Small intestine (tissue), 7 donors: ENCODE measurements at regions not wholly inside any gene's neighbourhood (a gene's known extent, or its start where the extent isn't known, plus 50 kb on each side); places are given as distances from the start of the nearest gene placed in this dataset.

Experiments used
- DNase-seq, 2 donors: peaks; one replicate each; pipeline versions ENCODE4 v3.0.0 to v3.0.0-alpha.2; 2013
- FAIRE-seq: peaks from 2 replicates; lab custom pipeline; 2012; peaks lifted over from hg19 to GRCh38; lab: Jason Lieb, UNC
- H3K27ac ChIP-seq, 3 donors: one replicate each; pipeline ENCODE4 v1.5.1; 2013; ENCODE audit warnings: low read length in 2 of 3, mild to moderate bottlenecking in 2 of 3, control low read depth in 1 of 3, inconsistent platforms in 1 of 3, low read depth in 1 of 3, moderate library complexity in 1 of 3
- H3K27me3 ChIP-seq, 3 donors: one replicate each; pipeline ENCODE4 v1.6.1; 2013; ENCODE audit warnings: low read length in 3 of 3, inconsistent platforms in 1 of 3; ENCODE audit not compliant: control insufficient read depth in 3 of 3, insufficient read depth in 3 of 3
- H3K36me3 ChIP-seq, 3 donors: one replicate each; pipeline ENCODE4 v1.6.1; 2013; ENCODE audit warnings: low read length in 3 of 3, inconsistent platforms in 1 of 3, low read depth in 1 of 3, mild to moderate bottlenecking in 1 of 3, moderate library complexity in 1 of 3; ENCODE audit not compliant: control insufficient read depth in 3 of 3, insufficient read depth in 2 of 3
- H3K4me1 ChIP-seq, 3 donors: one replicate each; pipeline ENCODE4 v1.6.1; 2013; ENCODE audit warnings: low read length in 2 of 3, inconsistent platforms in 1 of 3, low read depth in 1 of 3, mild to moderate bottlenecking in 1 of 3, moderate library complexity in 1 of 3; ENCODE audit not compliant: control insufficient read depth in 3 of 3, insufficient read depth in 2 of 3
- H3K4me3 ChIP-seq, 3 donors: one replicate each; pipeline ENCODE4 v1.5.1; 2013; ENCODE audit warnings: low read length in 3 of 3, control low read depth in 1 of 3, inconsistent platforms in 1 of 3, low read depth in 1 of 3, mild to moderate bottlenecking in 1 of 3, moderate library complexity in 1 of 3
- H3K9me3 ChIP-seq, 2 donors: one replicate each; pipeline ENCODE4 v1.6.1; 2013; ENCODE audit warnings: low read depth in 1 of 2, low read length in 1 of 2; ENCODE audit not compliant: control insufficient read depth in 2 of 2, insufficient read depth in 1 of 2
- WGBS, 3 donors: extraction: QIAGEN DNeasy Blood & Tissue Kit; methylation state at CpG; one replicate each; pipeline ENCODE4 v1.1.7; 2013; 5-methylcytosine and 5-hydroxymethylcytosine counted together
- donor health status: healthy with polysubstance abuse.
- donor health status: control.
- donor health status: control.
- donor health status: Bipolar disorder and iron deficiency.
- donor health status: healthy.

DNA sequence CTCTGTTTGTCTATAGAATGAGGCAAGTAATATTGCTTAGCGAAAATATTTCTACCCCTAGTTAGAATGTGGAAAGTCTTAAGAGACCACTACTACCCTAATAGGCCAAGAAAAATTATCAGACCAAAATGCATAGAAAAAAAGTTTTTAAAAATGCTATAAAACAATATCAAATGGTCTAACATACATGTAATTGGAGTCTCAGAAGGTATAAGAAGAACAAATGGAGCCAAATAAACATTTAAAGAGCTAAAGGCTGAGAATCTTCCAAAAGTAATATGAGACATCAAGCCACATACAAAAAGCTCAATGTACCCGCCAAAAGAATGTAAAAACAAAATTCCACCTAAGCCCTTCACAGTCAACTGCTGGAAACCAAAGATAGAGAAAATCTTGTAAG lies 133.5 kb upstream of the GADL1 start:
- H3K4me1 ChIP-seq = no peaks in the 10 kb centered on the region
- peaks cover 0 to 15% of the 10 kb centered on the region in 2 donors for H3K9me3 ChIP-seq
- H3K27me3 ChIP-seq = no peaks in the 10 kb centered on the region
- no peaks in the 10 kb centered on the region for H3K36me3 ChIP-seq
- 87 to 94% (median 93%) methylated on average over 2 of the region's 2 CpGs for WGBS, 3 donors
- DNase-seq = no peak
- H3K27ac ChIP-seq = no peak overlapping the region
- no peak overlapping the region for H3K4me3 ChIP-seq
- no peak for FAIRE-seq

GRCh38 chr3:31028766-31029165 lies 134.3 kb upstream of the GADL1 start:
- 77 to 93% (median 78%) methylated on average over 1 of the region's 1 CpG for WGBS, 3 donors
- FAIRE-seq (no peak), DNase-seq (no peak)
- H3K27me3 ChIP-seq = no peaks in the 10 kb centered on the region
- H3K4me3 ChIP-seq = no peak overlapping the region
- H3K27ac ChIP-seq = no peak overlapping the region
- H3K36me3 ChIP-seq = no peaks in the 10 kb centered on the region
- peaks cover 0 to 15% of the 10 kb centered on the region in 2 donors for H3K9me3 ChIP-seq
- no peaks in the 10 kb centered on the region for H3K4me1 ChIP-seq

DNA sequence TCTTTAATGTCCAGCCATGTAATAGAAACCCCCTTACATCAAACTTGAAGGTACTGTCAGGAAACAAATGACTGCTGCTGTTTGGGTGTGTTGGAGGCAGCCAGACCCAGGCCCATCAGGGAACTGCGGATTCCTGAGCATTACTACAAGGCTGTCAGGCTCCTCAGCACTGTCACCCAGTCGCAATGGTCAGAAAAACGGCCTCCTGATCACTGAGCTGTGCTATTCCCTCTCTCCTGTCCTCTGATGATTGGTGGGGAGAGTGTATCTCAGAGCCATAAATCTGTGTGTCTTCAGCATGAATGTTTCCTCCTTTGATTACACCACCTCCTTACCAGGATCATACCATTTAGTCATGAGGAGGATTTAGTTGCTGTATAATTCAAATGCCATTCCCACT lies 135.2 kb upstream of the GADL1 start:
- H3K36me3 ChIP-seq = no peaks in the 10 kb centered on the region
- no peak overlapping the region for H3K4me3 ChIP-seq
- no peaks in the 10 kb centered on the region for H3K27me3 ChIP-seq
- H3K4me1 ChIP-seq = no peaks in the 10 kb centered on the region
- H3K9me3 ChIP-seq = peaks cover 0 to 15% of the 10 kb centered on the region in 2 donors
- DNase-seq (no peak), FAIRE-seq (no peak)
- H3K27ac ChIP-seq = no peak overlapping the region
- 50 to 77% (median 62%) methylated on average over 3 of the region's 3 CpGs for WGBS, 3 donors

DNA sequence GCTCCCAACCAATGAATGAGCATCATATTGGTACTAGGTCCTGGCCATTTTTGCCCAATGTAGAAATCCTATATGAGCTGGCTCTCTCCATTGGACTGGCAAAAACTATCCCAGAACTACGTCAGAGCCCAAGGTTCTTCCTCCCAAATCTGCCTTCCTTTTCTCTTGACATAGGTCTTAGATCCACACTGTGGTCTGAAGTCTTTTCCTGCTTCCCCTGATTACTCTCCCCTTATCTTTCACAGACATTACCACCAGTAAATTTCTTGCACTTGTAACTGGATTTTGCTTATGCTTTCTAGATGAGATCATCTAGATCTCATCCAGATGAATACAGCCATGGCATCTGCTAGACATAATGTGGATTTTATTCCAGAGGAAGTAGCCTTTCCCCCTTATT lies 141.2 kb upstream of the GADL1 start:
- Histone ChIP-seq H3K4me3 (no peak overlapping the region), H3K27ac (no peak overlapping the region), H3K4me1 (no peaks in the 10 kb centered on the region), H3K27me3 (no peaks in the 10 kb centered on the region), H3K9me3 (no peaks in the 10 kb centered on the region), H3K36me3 (no peaks in the 10 kb centered on the region)
- FAIRE-seq = no peak
- 77 to 80% (median 78%) methylated on average over 1 of the region's 1 CpG for WGBS, 3 donors
- DNase-seq = no peak

DNA sequence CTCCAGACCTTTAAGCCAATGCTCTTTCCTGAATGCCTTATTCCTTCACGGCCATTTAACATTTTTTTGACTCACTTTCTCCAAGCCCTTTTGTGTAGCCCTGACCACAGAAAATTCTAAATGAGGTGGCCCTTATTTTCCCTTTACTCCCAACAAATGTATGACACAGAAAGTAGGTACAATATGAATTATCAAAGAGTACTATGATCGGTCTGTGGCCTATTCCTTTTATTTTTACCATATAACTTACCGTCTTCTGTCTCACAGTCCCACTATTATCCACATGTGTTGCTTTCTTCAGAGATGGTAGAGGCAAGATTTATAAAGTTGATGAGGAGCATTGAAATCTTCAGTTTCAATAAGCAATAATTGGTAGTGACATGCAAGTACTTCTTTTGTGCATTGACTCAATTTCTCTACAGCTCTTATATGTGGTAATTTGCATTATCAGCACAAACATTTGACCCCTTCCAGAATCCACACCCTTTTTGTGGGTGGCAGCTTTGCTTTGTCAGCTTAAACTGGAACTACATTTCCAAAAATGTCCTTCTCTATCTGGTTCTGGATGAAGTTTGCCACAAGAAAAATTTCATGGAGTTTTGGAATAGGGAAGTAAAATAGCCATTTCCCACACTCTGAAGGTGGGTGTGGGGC lies 143.8 kb upstream of the GADL1 start:
- Histone ChIP-seq H3K4me1 (peaks cover 0 to 2% (median 0%) of the 10 kb centered on the region in 3 donors), H3K4me3 (no peak overlapping the region), H3K36me3 (no peaks in the 10 kb centered on the region), H3K9me3 (peaks cover 0 to 9% of the 10 kb centered on the region in 2 donors), H3K27me3 (no peaks in the 10 kb centered on the region), H3K27ac (no peak overlapping the region)
- 77 to 87% (median 84%) methylated on average over 3 of the region's 3 CpGs for WGBS, 3 donors
- no peak for DNase-seq
- FAIRE-seq = no peak

GRCh38 chr3:31039145-31039544 lies 144.7 kb upstream of the GADL1 start:
- Histone ChIP-seq H3K9me3 (peaks cover 0 to 9% of the 10 kb centered on the region in 2 donors), H3K27me3 (no peaks in the 10 kb centered on the region), H3K4me3 (no peak overlapping the region), H3K4me1 (peaks cover 0 to 2% (median 0%) of the 10 kb centered on the region in 3 donors), H3K27ac (no peak overlapping the region), H3K36me3 (no peaks in the 10 kb centered on the region)
- DNase-seq (no peak), FAIRE-seq (no peak)
- 74 to 83% (median 81%) methylated on average over 1 of the region's 1 CpG for whole genome bisulfite sequencing, 3 donors

GRCh38 chr3:31041161-31041978 lies 146.9 kb upstream of the GADL1 start:
- FAIRE-seq (no peak), DNase-seq (peak in 1 of 2 donors; percentile 54)
- Histone ChIP-seq H3K9me3 (peaks cover 0 to 9% of the 10 kb centered on the region in 2 donors), H3K4me3 (no peak overlapping the region), H3K27ac (peak overlapping the region in 1 of 3 donors; percentile 10), H3K27me3 (no peaks in the 10 kb centered on the region), H3K36me3 (no peaks in the 10 kb centered on the region), H3K4me1 (peaks cover 0 to 2% (median 0%) of the 10 kb centered on the region in 3 donors)
- WGBS, 3 donors = 39 to 63% (median 39%) methylated on average over 2 of the region's 2 CpGs

DNA sequence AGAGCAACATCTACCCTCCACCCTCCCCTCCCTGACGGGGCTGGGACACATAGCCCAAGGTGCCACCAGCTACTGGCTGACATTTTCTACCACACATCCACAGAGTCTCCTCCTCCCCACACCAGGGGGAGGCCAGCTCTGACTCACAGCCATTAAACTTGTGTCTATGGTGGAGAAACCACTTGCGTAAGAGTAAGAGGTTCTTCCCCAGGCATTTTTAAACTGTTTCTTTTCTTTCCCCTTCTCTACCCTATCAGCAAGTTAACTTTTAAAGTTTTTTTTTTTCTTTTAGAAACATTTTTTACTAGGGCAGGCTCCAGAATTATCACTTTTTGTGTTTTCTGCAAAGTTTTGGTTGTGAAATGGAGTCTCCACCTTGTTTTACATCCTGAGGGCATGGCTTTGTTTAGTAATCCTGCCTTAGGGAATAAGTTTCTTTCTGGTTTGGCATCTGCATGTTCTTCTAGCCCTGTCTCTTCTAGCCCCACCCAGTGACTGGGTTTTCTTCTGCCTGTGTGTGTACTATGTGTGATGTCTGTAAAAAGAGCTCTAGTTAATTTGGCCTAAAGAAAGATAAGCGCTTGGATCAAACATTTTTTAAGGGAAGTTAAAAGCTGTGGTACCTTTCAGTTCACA lies 148.8 kb upstream of the GADL1 start:
- Histone ChIP-seq H3K4me3 (no peak overlapping the region), H3K9me3 (peaks cover 0 to 9% of the 10 kb centered on the region in 2 donors), H3K27ac (no peak overlapping the region), H3K36me3 (no peaks in the 10 kb centered on the region), H3K27me3 (no peaks in the 10 kb centered on the region), H3K4me1 (peaks cover 0 to 2% (median 0%) of the 10 kb centered on the region in 3 donors)
- WGBS, 3 donors = 79 to 89% (median 80%) methylated on average over 3 of the region's 3 CpGs
- FAIRE-seq = no peak
- DNase-seq = no peak
